WTC11 (cell line): ENCODE measurements at regions not wholly inside any gene's neighbourhood (a gene's known extent, or its start where the extent isn't known, plus 50 kb on each side); places are given as distances from the start of the nearest gene placed in this dataset.

Experiments
- CTCF ChIP-seq: fragments of 200-600 bp; IDR thresholded peaks from 2 replicates; pipeline ENCODE4 v1.8.0; 2022; ENCODE audit warnings: antibody characterized with exemption
- E2F4 ChIP-seq: sonication (generic); formaldehyde crosslinking; IDR thresholded peaks from 2 replicates; pipeline ENCODE4 v1.8.1; 2022; ENCODE audit warnings: low read depth, mild to moderate bottlenecking, moderate library complexity, missing genetic modification reagents, borderline replicate concordance
- ESRRA ChIP-seq: sonication (generic); formaldehyde crosslinking; IDR thresholded peaks from 2 replicates; pipeline ENCODE4 v1.8.1; 2022; ENCODE audit warnings: mild to moderate bottlenecking, missing genetic modification reagents, borderline replicate concordance
- MAX ChIP-seq: sonication (generic); formaldehyde crosslinking; IDR thresholded peaks from 2 replicates; pipeline ENCODE4 v1.8.0; 2022; ENCODE audit warnings: mild to moderate bottlenecking, missing genetic modification reagents
- NFYB ChIP-seq: sonication (generic); formaldehyde crosslinking; conservative IDR thresholded peaks from 2 replicates; pipeline ENCODE4 v1.8.0; 2022; ENCODE audit warnings: low read depth, missing genetic modification reagents
- PREB ChIP-seq: sonication (generic); formaldehyde crosslinking; IDR thresholded peaks from 2 replicates; pipeline ENCODE4 v1.8.1; 2022; ENCODE audit warnings: mild to moderate bottlenecking, missing genetic modification reagents, moderate library complexity, borderline replicate concordance
- TF ChIP-seq, protein P1 (sequence below): sonication (generic); formaldehyde crosslinking; conservative IDR thresholded peaks from 2 replicates; pipeline ENCODE4 v1.8.1; 2022; ENCODE audit warnings: mild to moderate bottlenecking, missing genetic modification reagents

GRCh38 chr12:115626210-115626609 lies 651.3 kb downstream of the MED13L start:
- TF ChIP-seq CTCF (no peak), ESRRA (CRISPR knock-in tag) (no peak), E2F4 (CRISPR knock-in tag) (no peak), MAX (CRISPR knock-in tag) (no peak), PREB (CRISPR knock-in tag) (no peak), NFYB (CRISPR knock-in tag) (no peak)
- TF ChIP-seq, protein P1, sequence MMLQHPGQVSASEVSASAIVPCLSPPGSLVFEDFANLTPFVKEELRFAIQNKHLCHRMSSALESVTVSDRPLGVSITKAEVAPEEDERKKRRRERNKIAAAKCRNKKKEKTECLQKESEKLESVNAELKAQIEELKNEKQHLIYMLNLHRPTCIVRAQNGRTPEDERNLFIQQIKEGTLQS (CRISPR knock-in tag): no peak
